Vagina (tissue), 2 donors: ENCODE measurements at regions not wholly inside any gene's neighbourhood (a gene's known extent, or its start where the extent isn't known, plus 50 kb on each side); places are given as distances from the start of the nearest gene placed in this dataset.

Experiments used
- CTCF ChIP-seq, 3 experiments: fragments of 450-650 bp in 2 of 3; fragments of 200-600 bp in 1 of 3; sonication (generic) in 1 of 3; IDR thresholded peaks; one replicate each; pipeline ENCODE4 v1.5.1; 2017 to 2019; ENCODE audit warnings: antibody characterized with exemption in 3 of 3, mild to moderate bottlenecking in 2 of 3, moderate library complexity in 2 of 3
- POLR2A ChIP-seq, 2 donors: fragments of 450-650 bp; IDR thresholded peaks; one replicate each; pipeline ENCODE4 v1.6.1; 2017; ENCODE audit warnings: antibody characterized with exemption in 2 of 2, mild to moderate bottlenecking in 2 of 2, moderate library complexity in 2 of 2
- POLR2AphosphoS5 ChIP-seq, 2 donors: sonication (generic); formaldehyde crosslinking; IDR thresholded peaks; one replicate each; pipeline ENCODE4 v1.9.0; 2017; ENCODE audit warnings: antibody characterized with exemption in 2 of 2, mild to moderate bottlenecking in 2 of 2, low read depth in 1 of 2; ENCODE audit not compliant: insufficient read depth in 1 of 2

- TF ChIP-seq CTCF (IDR thresholded peaks at IDR 0.05) (no peak), POLR2A (IDR thresholded peaks at IDR 0.05) (no peak), POLR2AphosphoS5 (IDR thresholded peaks at IDR 0.05; ENCODE audit: insufficient read depth in 1 of 2, low read depth in 1 of 2) (no peak)
Observed at GRCh38 chr2:176976736-176977685, 235.6 kb upstream of the HNRNPA3 start.
